ENCODE measurements at regions not wholly inside any gene's neighbourhood (a gene's known extent, or its start where the extent isn't known, plus 50 kb on each side); places are given as distances from the start of the nearest gene placed in this dataset.

DNA sequence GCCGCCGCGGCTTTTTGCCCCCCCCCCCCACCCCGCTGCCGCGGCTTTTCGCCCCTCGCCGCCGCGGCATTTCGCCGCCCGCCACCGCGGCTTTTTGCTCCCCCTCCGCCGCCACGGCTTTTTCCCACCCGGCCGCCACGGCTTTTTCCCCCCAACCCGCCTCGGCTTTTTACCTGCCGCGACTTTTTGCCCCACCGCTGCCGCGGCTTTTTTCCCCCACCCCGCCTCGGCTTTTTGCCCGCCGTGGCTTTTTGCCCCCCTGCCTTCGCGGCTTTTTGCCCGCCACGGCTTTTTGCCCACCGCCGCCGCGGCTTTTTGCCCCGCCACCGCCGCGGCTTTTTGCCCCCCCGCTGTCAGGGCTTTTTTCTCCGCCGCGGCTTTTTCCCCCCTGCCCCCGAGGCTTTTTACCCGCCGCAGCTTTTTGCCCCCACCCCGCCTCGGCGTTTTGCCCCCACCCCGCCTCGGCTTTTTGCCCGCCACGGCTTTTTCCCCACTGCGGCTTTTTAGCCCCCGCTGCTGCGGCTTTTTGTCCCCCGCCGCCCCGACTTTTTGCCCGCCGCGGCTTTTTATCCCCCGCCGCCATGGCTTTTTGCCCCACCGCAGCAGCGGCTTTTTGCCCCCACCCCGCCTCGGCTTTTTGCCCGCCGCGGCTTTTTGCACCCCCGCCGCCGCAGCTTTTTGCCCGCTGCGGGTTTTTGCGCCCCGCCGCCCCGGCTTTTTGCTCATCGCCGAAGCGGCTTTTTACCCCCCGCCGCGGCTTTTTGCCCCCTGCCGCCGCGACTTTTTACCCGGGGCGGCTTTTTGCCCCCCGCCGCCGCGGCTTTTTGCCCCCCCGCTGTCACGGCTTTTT is 527.8 kb upstream of the WSB1 start (continued):
- no peak for TF ChIP-seq KAT2B (IDR thresholded peaks at IDR 0.05; ENCODE audit: low read depth, low read length)
- TF ChIP-seq, protein P1, sequence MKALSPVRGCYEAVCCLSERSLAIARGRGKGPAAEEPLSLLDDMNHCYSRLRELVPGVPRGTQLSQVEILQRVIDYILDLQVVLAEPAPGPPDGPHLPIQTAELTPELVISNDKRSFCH (CRISPR knock-in tag; IDR thresholded peaks at IDR 0.05), result no peak
- TF ChIP-seq, protein P1 (tag; IDR thresholded peaks at IDR 0.05), result no peak

DNA sequence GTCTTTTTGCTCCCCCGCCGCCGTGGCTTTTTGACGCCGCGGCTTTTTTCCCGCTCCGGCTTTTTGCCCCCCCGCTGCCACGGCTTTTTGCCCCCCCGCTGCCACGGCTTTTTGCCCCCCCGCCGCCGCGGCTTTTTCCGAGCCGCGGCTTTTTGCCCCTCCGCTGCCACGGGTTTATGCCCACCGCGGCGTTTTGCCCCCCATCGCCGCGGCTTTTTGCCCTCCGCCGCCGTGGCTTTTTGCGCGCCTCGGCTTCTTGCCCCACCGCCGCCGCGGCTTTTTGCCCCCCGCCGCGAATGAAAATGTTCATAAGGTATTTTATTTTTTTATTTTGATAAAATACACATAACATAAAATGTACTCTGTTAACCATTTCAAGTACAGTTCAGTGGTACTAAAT is 527.2 kb upstream of the WSB1 start:
- intact Hi-C loops (cut with micrococcal nuclease), result no loop called here
- no peak for TF ChIP-seq TBP (optimal IDR thresholded peaks at IDR 0.05; ENCODE audit: low read depth, low read length)
- TF ChIP-seq, protein P2, sequence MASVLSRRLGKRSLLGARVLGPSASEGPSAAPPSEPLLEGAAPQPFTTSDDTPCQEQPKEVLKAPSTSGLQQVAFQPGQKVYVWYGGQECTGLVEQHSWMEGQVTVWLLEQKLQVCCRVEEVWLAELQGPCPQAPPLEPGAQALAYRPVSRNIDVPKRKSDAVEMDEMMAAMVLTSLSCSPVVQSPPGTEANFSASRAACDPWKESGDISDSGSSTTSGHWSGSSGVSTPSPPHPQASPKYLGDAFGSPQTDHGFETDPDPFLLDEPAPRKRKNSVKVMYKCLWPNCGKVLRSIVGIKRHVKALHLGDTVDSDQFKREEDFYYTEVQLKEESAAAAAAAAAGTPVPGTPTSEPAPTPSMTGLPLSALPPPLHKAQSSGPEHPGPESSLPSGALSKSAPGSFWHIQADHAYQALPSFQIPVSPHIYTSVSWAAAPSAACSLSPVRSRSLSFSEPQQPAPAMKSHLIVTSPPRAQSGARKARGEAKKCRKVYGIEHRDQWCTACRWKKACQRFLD (CRISPR knock-in tag; IDR thresholded peaks at IDR 0.05), result no peak
- no peak for TF ChIP-seq FOXK2 (conservative IDR thresholded peaks at IDR 0.05 in 1 of 2, IDR thresholded peaks at IDR 0.05 in 1 of 2; ENCODE audit: low read depth in 2 of 2)
- TF ChIP-seq PHF8 (IDR thresholded peaks at IDR 0.05; ENCODE audit: borderline replicate concordance, low read length), result no peak
- no peak for TF ChIP-seq MCM5 (IDR thresholded peaks at IDR 0.05; ENCODE audit: low read depth)
- TF ChIP-seq, protein P3, sequence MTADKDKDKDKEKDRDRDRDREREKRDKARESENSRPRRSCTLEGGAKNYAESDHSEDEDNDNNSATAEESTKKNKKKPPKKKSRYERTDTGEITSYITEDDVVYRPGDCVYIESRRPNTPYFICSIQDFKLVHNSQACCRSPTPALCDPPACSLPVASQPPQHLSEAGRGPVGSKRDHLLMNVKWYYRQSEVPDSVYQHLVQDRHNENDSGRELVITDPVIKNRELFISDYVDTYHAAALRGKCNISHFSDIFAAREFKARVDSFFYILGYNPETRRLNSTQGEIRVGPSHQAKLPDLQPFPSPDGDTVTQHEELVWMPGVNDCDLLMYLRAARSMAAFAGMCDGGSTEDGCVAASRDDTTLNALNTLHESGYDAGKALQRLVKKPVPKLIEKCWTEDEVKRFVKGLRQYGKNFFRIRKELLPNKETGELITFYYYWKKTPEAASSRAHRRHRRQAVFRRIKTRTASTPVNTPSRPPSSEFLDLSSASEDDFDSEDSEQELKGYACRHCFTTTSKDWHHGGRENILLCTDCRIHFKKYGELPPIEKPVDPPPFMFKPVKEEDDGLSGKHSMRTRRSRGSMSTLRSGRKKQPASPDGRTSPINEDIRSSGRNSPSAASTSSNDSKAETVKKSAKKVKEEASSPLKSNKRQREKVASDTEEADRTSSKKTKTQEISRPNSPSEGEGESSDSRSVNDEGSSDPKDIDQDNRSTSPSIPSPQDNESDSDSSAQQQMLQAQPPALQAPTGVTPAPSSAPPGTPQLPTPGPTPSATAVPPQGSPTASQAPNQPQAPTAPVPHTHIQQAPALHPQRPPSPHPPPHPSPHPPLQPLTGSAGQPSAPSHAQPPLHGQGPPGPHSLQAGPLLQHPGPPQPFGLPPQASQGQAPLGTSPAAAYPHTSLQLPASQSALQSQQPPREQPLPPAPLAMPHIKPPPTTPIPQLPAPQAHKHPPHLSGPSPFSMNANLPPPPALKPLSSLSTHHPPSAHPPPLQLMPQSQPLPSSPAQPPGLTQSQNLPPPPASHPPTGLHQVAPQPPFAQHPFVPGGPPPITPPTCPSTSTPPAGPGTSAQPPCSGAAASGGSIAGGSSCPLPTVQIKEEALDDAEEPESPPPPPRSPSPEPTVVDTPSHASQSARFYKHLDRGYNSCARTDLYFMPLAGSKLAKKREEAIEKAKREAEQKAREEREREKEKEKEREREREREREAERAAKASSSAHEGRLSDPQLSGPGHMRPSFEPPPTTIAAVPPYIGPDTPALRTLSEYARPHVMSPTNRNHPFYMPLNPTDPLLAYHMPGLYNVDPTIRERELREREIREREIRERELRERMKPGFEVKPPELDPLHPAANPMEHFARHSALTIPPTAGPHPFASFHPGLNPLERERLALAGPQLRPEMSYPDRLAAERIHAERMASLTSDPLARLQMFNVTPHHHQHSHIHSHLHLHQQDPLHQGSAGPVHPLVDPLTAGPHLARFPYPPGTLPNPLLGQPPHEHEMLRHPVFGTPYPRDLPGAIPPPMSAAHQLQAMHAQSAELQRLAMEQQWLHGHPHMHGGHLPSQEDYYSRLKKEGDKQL (CRISPR knock-in tag; IDR thresholded peaks at IDR 0.05; ENCODE audit: borderline replicate concordance), result no peak
- TF ChIP-seq, protein P4, sequence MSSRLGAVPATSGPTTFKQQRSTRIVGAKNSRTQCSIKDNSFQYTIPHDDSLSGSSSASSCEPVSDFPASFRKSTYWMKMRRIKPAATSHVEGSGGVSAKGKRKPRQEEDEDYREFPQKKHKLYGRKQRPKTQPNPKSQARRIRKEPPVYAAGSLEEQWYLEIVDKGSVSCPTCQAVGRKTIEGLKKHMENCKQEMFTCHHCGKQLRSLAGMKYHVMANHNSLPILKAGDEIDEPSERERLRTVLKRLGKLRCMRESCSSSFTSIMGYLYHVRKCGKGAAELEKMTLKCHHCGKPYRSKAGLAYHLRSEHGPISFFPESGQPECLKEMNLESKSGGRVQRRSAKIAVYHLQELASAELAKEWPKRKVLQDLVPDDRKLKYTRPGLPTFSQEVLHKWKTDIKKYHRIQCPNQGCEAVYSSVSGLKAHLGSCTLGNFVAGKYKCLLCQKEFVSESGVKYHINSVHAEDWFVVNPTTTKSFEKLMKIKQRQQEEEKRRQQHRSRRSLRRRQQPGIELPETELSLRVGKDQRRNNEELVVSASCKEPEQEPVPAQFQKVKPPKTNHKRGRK (tag; IDR thresholded peaks at IDR 0.05), result no peak

More for the DNA sequence above, 527.2 kb upstream of the WSB1 start:
- no peaks in the 10 kb centered on the region for H3K4me1 ChIP-seq (replicated peaks in 1 of 2; ENCODE audit: control insufficient read depth in 2 of 2, insufficient read depth in 2 of 2, low read length in 2 of 2)
- FAIRE-seq, result no peak
- CTCF ChIA-PET (ENCODE audit: low intra/inter-chr PET ratio), result no interaction called here
- WGBS (ENCODE audit: insufficient coverage, low coverage, missing lambda C conversion rate), result 81% methylated on average over 14 of the region's 40 CpGs
- BruUV-seq (replicated peaks), result no TSS peak
- POLR2A ChIA-PET, result no interaction called here
- H3K9me3 ChIP-seq (replicated peaks; ENCODE audit: control insufficient read depth, insufficient read depth, low read depth, low read length), result no peaks in the 10 kb centered on the region
- H3K79me2 ChIP-seq (ENCODE audit: control insufficient read depth, insufficient read depth, low read length), result no peaks in the 10 kb centered on the region
- ATAC-seq, result no peak
- H3K27me3 ChIP-seq (ENCODE audit: control insufficient read depth in 2 of 2, insufficient read depth in 2 of 2, low read length in 2 of 2), result no peaks in the 10 kb centered on the region
- no peaks in the 10 kb centered on the region for H3K36me3 ChIP-seq (ENCODE audit: control insufficient read depth, insufficient read depth, low read length)
- no peak overlapping the region for H3K4me3 ChIP-seq
- H4K20me1 ChIP-seq (replicated peaks; ENCODE audit: control insufficient read depth, insufficient read depth, low read length), result no peaks in the 10 kb centered on the region
- no peak for DNase-seq (ENCODE audit: extremely low read depth in 1 of 4, low spot score in 3 of 4)
- H3K4me2 ChIP-seq (ENCODE audit: insufficient read depth, low read length), result no peak overlapping the region
- H3K27ac ChIP-seq (ENCODE audit: extremely low read depth, low read depth, low read length), result no peak overlapping the region
- in situ Hi-C loops (cut with MboI), result no loop called here
- H2AFZ ChIP-seq (ENCODE audit: low read depth, low read length), result no peak overlapping the region
- no peaks in the 10 kb centered on the region for H3K9me1 ChIP-seq (ENCODE audit: control insufficient read depth, insufficient read depth, low read length)
- H3K9ac ChIP-seq (ENCODE audit: insufficient read depth in 1 of 2, low read depth in 2 of 2, low read length in 2 of 2), result no peak overlapping the region
